HG03060 (cell line): ENCODE measurements at regions not wholly inside any gene's neighbourhood (a gene's known extent, or its start where the extent isn't known, plus 50 kb on each side); places are given as distances from the start of the nearest gene placed in this dataset.
"Not testable (repeated sequence)": the region's sequence is repeated elsewhere in the genome, so short reads cannot be mapped to it uniquely, and the experiment has no call there.

Experiments
- ATAC-seq: cut with Tn5 transposase; IDR thresholded peaks from one replicate; pipeline ENCODE4 v1.9.1; 2021; ENCODE audit warnings: low read depth, moderate number of reproducible peaks; ENCODE audit not compliant: unreplicated experiment

GRCh38 chr15:69617144-69617543, 164.5 kb downstream of the RPLP1 start:
- not testable (repeated sequence) for ATAC-seq

- no peak for ATAC-seq
These were observed 171.0 kb downstream of the RPLP1 start for GRCh38 chr15:69623392-69624154.

- ATAC-seq, result no peak
These were observed 171.5 kb downstream of the RPLP1 start for GRCh38 chr15:69624155-69624520.

- no peak for ATAC-seq
These were observed 172.2 kb downstream of the RPLP1 start for GRCh38 chr15:69624816-69625215.

- no peak for ATAC-seq
These were observed 172.7 kb downstream of the RPLP1 start for GRCh38 chr15:69625328-69625727.

GRCh38 chr15:69626095-69627066, 173.8 kb downstream of the RPLP1 start:
- no peak for ATAC-seq

- ATAC-seq, result no peak
These were observed 175.0 kb downstream of the RPLP1 start for GRCh38 chr15:69627548-69628158.

- no peak for ATAC-seq
These were observed 175.9 kb downstream of the RPLP1 start for GRCh38 chr15:69628256-69629093.

GRCh38 chr15:69629631-69630161, 177.1 kb downstream of the RPLP1 start:
- no peak for ATAC-seq

- ATAC-seq, result no peak
These were observed 178.4 kb downstream of the RPLP1 start for GRCh38 chr15:69631005-69631404.

- no peak for ATAC-seq
These were observed 179.4 kb downstream of the RPLP1 start for GRCh38 chr15:69631978-69632377.

- ATAC-seq, result no peak
These were observed 182.2 kb downstream of the RPLP1 start for GRCh38 chr15:69634860-69635259.

GRCh38 chr15:69636169-69636915, 183.7 kb downstream of the RPLP1 start:
- ATAC-seq, result no peak

GRCh38 chr15:69637818-69638217, 185.2 kb downstream of the RPLP1 start:
- ATAC-seq, result no peak

- ATAC-seq, result no peak
These were observed 190.9 kb downstream of the RPLP1 start for GRCh38 chr15:69643476-69643875.

GRCh38 chr15:69643971-69644370, 191.4 kb downstream of the RPLP1 start:
- ATAC-seq, result no peak

- no peak for ATAC-seq
These were observed 192.3 kb downstream of the RPLP1 start for GRCh38 chr15:69644876-69645275.

GRCh38 chr15:69647142-69647513, 194.5 kb downstream of the RPLP1 start:
- no peak for ATAC-seq

GRCh38 chr15:69648212-69648611, 195.6 kb downstream of the RPLP1 start:
- ATAC-seq, result no peak
